GM19372 (cell line): ENCODE measurements at regions not wholly inside any gene's neighbourhood (a gene's known extent, or its start where the extent isn't known, plus 50 kb on each side); places are given as distances from the start of the nearest gene placed in this dataset.

Experiments used
- ATAC-seq: cut with Tn5 transposase; IDR thresholded peaks from one replicate; pipeline ENCODE4 v1.9.1; 2021; ENCODE audit warnings: mild to moderate bottlenecking, low read depth, moderate library complexity; ENCODE audit not compliant: unreplicated experiment

- ATAC-seq, result no peak
These were observed 181.4 kb downstream of the GRB14 start for GRCh38 chr2:164439885-164440284.

- no peak for ATAC-seq
These were observed 182.0 kb downstream of the GRB14 start for GRCh38 chr2:164439235-164439634.

GRCh38 chr2:164438490-164439205 lies 182.6 kb downstream of the GRB14 start:
- no peak for ATAC-seq

- no peak for ATAC-seq
These were observed 185.2 kb downstream of the GRB14 start for GRCh38 chr2:164436131-164436530.

- ATAC-seq, result no peak
These were observed 191.0 kb downstream of the GRB14 start for GRCh38 chr2:164430166-164430783.

- no peak for ATAC-seq
These were observed 191.9 kb downstream of the GRB14 start for GRCh38 chr2:164429354-164429753.

GRCh38 chr2:164427111-164427510 lies 194.2 kb downstream of the GRB14 start:
- no peak for ATAC-seq

- no peak for ATAC-seq
These were observed 200.5 kb downstream of the GRB14 start for GRCh38 chr2:164420787-164421186.

GRCh38 chr2:164412831-164413230 lies 208.5 kb downstream of the GRB14 start:
- no peak for ATAC-seq

GRCh38 chr2:164389411-164389810 lies 231.9 kb downstream of the GRB14 start:
- ATAC-seq, result no peak

- ATAC-seq, result no peak
These were observed 232.8 kb downstream of the GRB14 start for GRCh38 chr2:164388511-164388910.

GRCh38 chr2:164386231-164386630 lies 235.1 kb downstream of the GRB14 start:
- no peak for ATAC-seq

- ATAC-seq, result no peak
These were observed 236.8 kb downstream of the GRB14 start for GRCh38 chr2:164384434-164384833.

GRCh38 chr2:164371916-164372315 lies 249.4 kb downstream of the GRB14 start:
- no peak for ATAC-seq

- ATAC-seq, result no peak
These were observed 251.9 kb downstream of the GRB14 start for GRCh38 chr2:164369366-164369765.

GRCh38 chr2:164368896-164369295 lies 252.4 kb downstream of the GRB14 start:
- ATAC-seq, result no peak

GRCh38 chr2:164363646-164364045 lies 257.6 kb downstream of the GRB14 start:
- ATAC-seq, result no peak

GRCh38 chr2:164351536-164351935 lies 269.7 kb downstream of the GRB14 start:
- ATAC-seq, result no peak

- ATAC-seq, result no peak
These were observed 285.3 kb downstream of the GRB14 start for GRCh38 chr2:164335947-164336346.

GRCh38 chr2:164335128-164335527 lies 286.2 kb downstream of the GRB14 start:
- no peak for ATAC-seq

GRCh38 chr2:164328310-164328709 lies 293.0 kb downstream of the GRB14 start:
- no peak for ATAC-seq

- ATAC-seq, result no peak
These were observed 297.3 kb downstream of the GRB14 start for GRCh38 chr2:164323978-164324377.
